ENCODE measurements at regions not wholly inside any gene's neighbourhood (a gene's known extent, or its start where the extent isn't known, plus 50 kb on each side); places are given as distances from the start of the nearest gene placed in this dataset.

- DNase-seq (ENCODE audit: low spot score) (peak; percentile 17), FAIRE-seq (no peak)
These were observed 56.8 kb upstream of the GRIA4 start for GRCh38 chr11:105553025-105553424.

- no peak for DNase-seq (ENCODE audit: low spot score)
- no peak for FAIRE-seq
These were observed 61.5 kb upstream of the GRIA4 start for GRCh38 chr11:105548359-105548758.

GRCh38 chr11:105538588-105538987 is 71.3 kb upstream of the GRIA4 start:
- FAIRE-seq (no peak), DNase-seq (ENCODE audit: low spot score) (no peak)

GRCh38 chr11:105537531-105537930 is 72.3 kb upstream of the GRIA4 start:
- FAIRE-seq (no peak), DNase-seq (ENCODE audit: low spot score) (no peak)

DNA sequence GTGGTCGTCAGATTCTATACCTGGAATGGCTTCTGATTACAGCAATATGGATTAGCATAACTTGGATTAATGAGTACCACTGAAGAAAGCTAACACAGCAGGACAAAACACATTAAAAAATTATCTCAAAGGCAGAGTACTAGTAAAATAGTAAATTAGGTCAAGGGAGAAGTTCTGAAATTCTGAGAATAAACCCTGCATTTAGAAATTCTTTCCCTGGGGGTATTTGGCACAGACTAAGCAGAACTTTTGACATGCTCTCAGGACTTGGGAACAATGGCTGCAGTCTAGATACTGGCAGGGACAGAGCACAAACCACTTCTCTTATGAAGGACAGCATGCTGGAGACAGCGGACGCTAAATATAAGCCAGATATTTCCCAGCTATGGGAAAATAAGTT is 85.6 kb upstream of the GRIA4 start:
- no peak for DNase-seq (ENCODE audit: low spot score)
- FAIRE-seq, result no peak

GRCh38 chr11:105520706-105521345 is 89.0 kb upstream of the GRIA4 start:
- DNase-seq (ENCODE audit: low spot score), result no peak
- FAIRE-seq, result no peak

GRCh38 chr11:105507496-105508254 is 102.2 kb upstream of the GRIA4 start:
- no peak for FAIRE-seq

DNA sequence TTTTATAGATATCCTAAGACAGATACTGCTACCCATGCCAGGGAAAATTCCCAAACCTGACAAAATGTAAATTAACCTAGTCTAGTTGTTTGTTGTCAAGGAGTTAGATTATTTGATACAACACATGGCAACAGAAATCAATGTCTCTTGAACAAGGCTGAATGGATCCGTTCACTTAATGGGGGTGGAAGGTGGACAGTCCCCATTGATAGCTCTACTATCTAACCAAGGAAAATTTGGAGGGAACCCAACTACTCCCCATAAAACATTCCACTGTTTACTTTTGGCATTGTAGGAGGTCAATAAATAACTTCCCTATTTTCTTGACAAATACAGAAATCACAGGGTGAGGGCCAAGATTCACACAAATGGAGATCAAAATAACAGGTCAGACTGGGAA is 117.9 kb upstream of the GRIA4 start:
- DNase-seq (ENCODE audit: low spot score), result no peak
- FAIRE-seq, result no peak

More at GRCh38 chr11:105507496-105508254, 102.2 kb upstream of the GRIA4 start:
- DNase-seq (ENCODE audit: low spot score), result no peak

GRCh38 chr11:105491394-105491793 is 118.5 kb upstream of the GRIA4 start:
- no peak for FAIRE-seq
- DNase-seq (ENCODE audit: low spot score), result no peak

DNA sequence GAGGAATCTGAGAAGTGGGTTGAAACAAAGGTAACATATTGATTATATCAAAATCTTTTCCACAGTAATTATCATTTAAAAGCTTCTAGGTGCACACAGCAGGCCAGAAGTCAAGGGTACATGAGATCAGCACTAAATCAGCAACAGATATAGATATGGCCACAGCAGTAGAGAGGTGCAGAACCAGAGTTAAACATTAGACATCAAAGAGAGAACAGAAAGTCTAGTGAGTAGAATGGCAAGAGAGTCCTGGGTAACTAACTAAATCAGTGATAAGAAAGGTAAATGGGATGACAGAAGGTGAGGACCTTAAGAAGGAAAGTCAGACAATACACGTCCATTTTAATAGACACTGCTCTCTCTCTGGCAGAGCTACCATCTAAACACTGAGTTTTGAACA is 119.5 kb upstream of the GRIA4 start:
- FAIRE-seq (no peak), DNase-seq (ENCODE audit: low spot score) (no peak)

GRCh38 chr11:105489446-105489845 is 120.4 kb upstream of the GRIA4 start:
- DNase-seq (ENCODE audit: low spot score) (no peak), FAIRE-seq (no peak)

GRCh38 chr11:105486929-105487328 is 122.9 kb upstream of the GRIA4 start:
- DNase-seq (ENCODE audit: low spot score) (no peak), FAIRE-seq (no peak)

GRCh38 chr11:105469931-105470330 is 139.9 kb upstream of the GRIA4 start:
- FAIRE-seq, result no peak

DNA sequence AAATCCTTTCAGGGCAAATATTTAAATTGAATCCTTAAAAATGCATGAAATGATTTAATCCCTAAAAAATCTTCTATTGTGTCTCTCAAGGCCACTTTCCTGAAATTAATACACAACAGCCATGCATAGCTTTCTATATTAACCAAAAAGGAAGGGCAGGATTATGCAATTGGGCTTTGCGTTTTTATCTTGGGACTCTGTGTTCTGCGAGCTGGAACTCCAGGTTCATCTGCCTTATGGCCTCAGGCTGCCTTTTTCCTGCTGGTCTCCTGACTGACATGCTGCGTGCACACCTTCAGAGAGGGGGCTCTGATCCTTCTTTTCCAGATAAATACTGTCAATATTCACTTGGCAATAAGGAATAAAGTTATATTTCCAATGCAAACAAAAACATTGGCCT is 141.7 kb upstream of the GRIA4 start:
- no peak for FAIRE-seq
- DNase-seq (ENCODE audit: low spot score), result no peak

More at GRCh38 chr11:105469931-105470330, 139.9 kb upstream of the GRIA4 start:
- DNase-seq (ENCODE audit: low spot score), result no peak

DNA sequence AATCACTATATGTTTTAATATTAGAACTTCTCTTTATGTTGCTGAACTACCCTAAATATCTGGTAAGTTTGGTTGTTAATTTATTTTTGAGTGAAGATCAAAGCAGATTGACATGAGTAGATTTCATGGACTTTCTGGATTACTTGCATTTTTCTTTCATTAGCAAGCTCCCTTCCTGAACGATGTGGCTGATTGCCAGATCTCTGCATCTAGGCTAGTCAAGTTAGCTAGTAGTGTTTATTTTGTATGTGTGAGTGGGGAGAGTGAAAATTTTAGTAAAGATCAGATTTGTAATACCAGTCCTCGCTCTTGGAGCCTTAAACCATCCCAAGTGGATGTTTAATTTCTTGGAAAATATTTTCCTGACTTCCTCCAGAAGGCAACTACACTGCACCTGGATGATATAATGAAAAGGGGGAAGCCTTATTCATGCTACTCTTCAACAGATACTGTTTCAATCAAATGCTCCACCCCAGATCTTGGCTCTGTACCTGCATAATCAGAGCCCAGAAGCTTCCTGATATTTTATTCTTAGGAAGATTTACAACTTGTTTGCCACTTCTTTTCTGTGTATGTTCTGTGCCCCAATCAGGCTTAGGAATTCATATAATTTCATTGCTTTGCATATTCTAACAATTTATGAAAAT is 143.2 kb upstream of the GRIA4 start:
- FAIRE-seq (no peak), DNase-seq (ENCODE audit: low spot score) (peak; percentile 33)

GRCh38 chr11:105458071-105458470 is 151.8 kb upstream of the GRIA4 start:
- no peak for DNase-seq (ENCODE audit: low spot score)
- FAIRE-seq, result no peak

GRCh38 chr11:105456950-105457349 is 152.9 kb upstream of the GRIA4 start:
- no peak for FAIRE-seq
- DNase-seq (ENCODE audit: low spot score), result no peak

- FAIRE-seq (no peak), DNase-seq (ENCODE audit: low spot score) (no peak)
These were observed 160.7 kb upstream of the GRIA4 start for GRCh38 chr11:105449100-105449734.

- FAIRE-seq (no peak), DNase-seq (ENCODE audit: low spot score) (no peak)
These were observed 161.2 kb upstream of the GRIA4 start for GRCh38 chr11:105448703-105449079.

GRCh38 chr11:105447936-105448702 is 161.8 kb upstream of the GRIA4 start:
- no peak for DNase-seq (ENCODE audit: low spot score)
- FAIRE-seq, result no peak

- DNase-seq (ENCODE audit: low spot score) (no peak), FAIRE-seq (no peak)
These were observed 166.2 kb upstream of the GRIA4 start for GRCh38 chr11:105443623-105444022.

All from urothelium cell line (cell line).